ENCODE measurements at regions not wholly inside any gene's neighbourhood (a gene's known extent, or its start where the extent isn't known, plus 50 kb on each side); places are given as distances from the start of the nearest gene placed in this dataset.

- TF ChIP-seq CTCF (IDR thresholded peaks at IDR 0.05) (no peak), POLR2A (IDR thresholded peaks at IDR 0.05) (no peak), EP300 (IDR thresholded peaks at IDR 0.05) (no peak)
These were observed 554.4 kb upstream of the FAM98A start for GRCh38 chr2:34153484-34153883.
